ENCODE measurements at regions not wholly inside any gene's neighbourhood (a gene's known extent, or its start where the extent isn't known, plus 50 kb on each side); places are given as distances from the start of the nearest gene placed in this dataset.

DNA sequence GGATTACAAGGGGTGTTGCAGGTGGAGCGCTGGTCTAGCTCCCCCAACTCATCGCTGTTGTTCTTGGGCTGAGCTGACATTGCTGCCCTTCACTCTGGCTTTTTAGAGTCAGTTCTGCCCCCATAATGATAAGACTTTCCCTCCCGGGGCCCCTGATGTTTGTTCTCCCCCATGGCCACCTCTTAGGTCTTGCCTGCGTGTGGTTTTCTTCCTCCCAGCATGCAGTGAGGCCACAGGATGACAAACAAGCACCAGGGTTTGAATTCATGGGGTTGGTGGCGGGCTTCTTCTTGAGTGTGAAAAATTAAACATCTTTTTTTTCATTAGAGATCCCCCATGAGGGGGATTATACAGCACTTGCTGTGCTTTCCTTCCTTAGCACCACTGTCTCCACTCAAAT lies 74.1 kb downstream of the CTAGE1 start:
- TF ChIP-seq, protein P1, sequence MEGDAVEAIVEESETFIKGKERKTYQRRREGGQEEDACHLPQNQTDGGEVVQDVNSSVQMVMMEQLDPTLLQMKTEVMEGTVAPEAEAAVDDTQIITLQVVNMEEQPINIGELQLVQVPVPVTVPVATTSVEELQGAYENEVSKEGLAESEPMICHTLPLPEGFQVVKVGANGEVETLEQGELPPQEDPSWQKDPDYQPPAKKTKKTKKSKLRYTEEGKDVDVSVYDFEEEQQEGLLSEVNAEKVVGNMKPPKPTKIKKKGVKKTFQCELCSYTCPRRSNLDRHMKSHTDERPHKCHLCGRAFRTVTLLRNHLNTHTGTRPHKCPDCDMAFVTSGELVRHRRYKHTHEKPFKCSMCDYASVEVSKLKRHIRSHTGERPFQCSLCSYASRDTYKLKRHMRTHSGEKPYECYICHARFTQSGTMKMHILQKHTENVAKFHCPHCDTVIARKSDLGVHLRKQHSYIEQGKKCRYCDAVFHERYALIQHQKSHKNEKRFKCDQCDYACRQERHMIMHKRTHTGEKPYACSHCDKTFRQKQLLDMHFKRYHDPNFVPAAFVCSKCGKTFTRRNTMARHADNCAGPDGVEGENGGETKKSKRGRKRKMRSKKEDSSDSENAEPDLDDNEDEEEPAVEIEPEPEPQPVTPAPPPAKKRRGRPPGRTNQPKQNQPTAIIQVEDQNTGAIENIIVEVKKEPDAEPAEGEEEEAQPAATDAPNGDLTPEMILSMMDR (IDR thresholded peaks at IDR 0.05) = no peak
- no peak for TF ChIP-seq POLR2A (IDR thresholded peaks at IDR 0.05)

All from uterus (tissue), 2 donors.